Caco-2 (cell line): ENCODE measurements at regions not wholly inside any gene's neighbourhood (a gene's known extent, or its start where the extent isn't known, plus 50 kb on each side); places are given as distances from the start of the nearest gene placed in this dataset.

Experiments used
- BruUV-seq: library from RNA; stranded (reverse); fragments of 400-500 nt; replicated peaks from 2 replicates; lab custom pipeline; 2021; lab: Mats Ljungman, UMichigan
- CTCF ChIA-PET: fragments of 300-600 bp; sonication (Branson Sonifier 250); formaldehyde crosslinking; loops from one replicate; lab custom pipeline; 2022; ENCODE audit warnings: antibody characterized with exemption; lab: Charles Lee
- POLR2A ChIA-PET: fragments of 300-600 bp; sonication (Branson Sonifier 250); formaldehyde crosslinking; loops from one replicate; lab custom pipeline; 2022; ENCODE audit warnings: antibody characterized with exemption; lab: Charles Lee
- DNase-seq, 2 experiments: peaks; one replicate each; pipeline versions ENCODE4 v3.0.0 to v3.0.0-alpha.2; 2020 to 2022
- H3K27me3 ChIP-seq: replicated peaks from 2 replicates; pipeline ENCODE4 v1.6.0; 2011; ENCODE audit warnings: low read length; ENCODE audit not compliant: control insufficient read depth, insufficient read depth
- H3K36me3 ChIP-seq: 2 replicates; pipeline ENCODE4 v1.5.1; 2011; ENCODE audit warnings: low read length; ENCODE audit not compliant: control insufficient read depth, insufficient read depth
- H3K4me1 ChIP-seq: fragments of 250-450 bp; sonication (Bioruptor Pico); 2 replicates; pipeline ENCODE4 v1.5.1; 2020; ENCODE audit warnings: mild to moderate bottlenecking
- H3K4me3 ChIP-seq: 2 replicates; pipeline ENCODE4 v1.5.1; 2011; ENCODE audit warnings: low read depth, mild to moderate bottlenecking, control low read depth, low read length
- H3K9me3 ChIP-seq: fragments of 250-450 bp; sonication (Bioruptor Pico); 2 replicates; pipeline ENCODE4 v1.5.1; 2020; ENCODE audit warnings: mild to moderate bottlenecking, moderate library complexity
- H3K27ac Mint-ChIP-seq: one replicate; pipeline ENCODE4 v1.8.0; 2022; ENCODE audit warnings: mixed read lengths; ENCODE audit not compliant: unreplicated experiment
- H3K27me3 Mint-ChIP-seq: one replicate; pipeline ENCODE4 v1.8.0; 2022; ENCODE audit warnings: mixed read lengths; ENCODE audit not compliant: insufficient read depth, unreplicated experiment
- H3K36me3 Mint-ChIP-seq: one replicate; pipeline ENCODE4 v1.8.0; 2022; ENCODE audit warnings: mild to moderate bottlenecking, mixed read lengths; ENCODE audit not compliant: insufficient read depth, unreplicated experiment
- H3K4me1 Mint-ChIP-seq: one replicate; pipeline ENCODE4 v1.8.0; 2022; ENCODE audit warnings: low read depth, mixed read lengths; ENCODE audit not compliant: unreplicated experiment
- H3K4me3 Mint-ChIP-seq: one replicate; pipeline ENCODE4 v1.8.0; 2022; ENCODE audit warnings: mild to moderate bottlenecking, moderate library complexity, mixed read lengths; ENCODE audit not compliant: unreplicated experiment
- H3K9me3 Mint-ChIP-seq: one replicate; pipeline ENCODE4 v1.8.0; 2022; ENCODE audit warnings: mixed read lengths; ENCODE audit not compliant: unreplicated experiment
- intact Hi-C: fragments of 100-400 bp; cut with micrococcal nuclease; formaldehyde crosslinking; loops from one replicate; pipeline ENCODE4 v1.10.0; 2022; ENCODE audit not compliant: unreplicated experiment
- TF ChIP-seq, protein P1 (sequence below), 2 experiments: fragments of 200-600 bp in 1 of 2; IDR thresholded peaks; 1 replicate in 1 of 2; 2 replicates in 1 of 2; pipeline versions ENCODE4 v1.5.1 to v1.8.0; 2011 to 2022; ENCODE audit warnings: antibody characterized with exemption in 1 of 2, control low read depth in 1 of 2, inconsistent platforms in 1 of 2, low read depth in 1 of 2, low read length in 1 of 2, mild to moderate bottlenecking in 1 of 2, moderate library complexity in 1 of 2; ENCODE audit not compliant: insufficient read depth in 1 of 2, severe bottlenecking in 1 of 2, unreplicated experiment in 1 of 2

DNA sequence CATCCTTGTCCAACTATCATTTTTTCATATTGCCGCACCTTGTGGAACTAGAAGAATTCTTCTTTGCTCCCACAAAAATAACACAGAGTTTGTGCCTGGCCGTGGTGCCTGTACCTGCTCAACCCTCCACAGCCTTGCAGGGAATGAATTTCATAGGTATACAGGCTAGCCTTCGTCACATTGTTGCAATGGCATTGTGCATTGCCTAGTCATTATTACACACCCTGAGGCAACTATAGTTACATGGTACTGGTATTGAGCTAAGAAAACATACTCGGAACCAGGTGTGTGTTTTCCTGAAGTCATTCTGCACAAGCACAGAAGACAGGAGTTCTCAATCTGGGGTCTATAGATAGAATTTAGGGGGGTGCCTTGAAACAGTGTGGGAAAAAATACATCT is 188.0 kb upstream of the CTAGE1 start:
- POLR2A ChIA-PET: no interaction called here
- Histone ChIP-seq H3K36me3 (no peaks in the 10 kb centered on the region), H3K4me3 (no peak overlapping the region), H3K27me3 (no peaks in the 10 kb centered on the region; the same call in 1 of the 2 replicates), H3K4me1 (no peaks in the 10 kb centered on the region), H3K9me3 (no peaks in the 10 kb centered on the region)
- Mint-ChIP-seq H3K4me1 (no peaks in the 10 kb centered on the region), H3K27me3 (peaks cover 2% of the 10 kb centered on the region), H3K4me3 (no peak overlapping the region), H3K36me3 (no peaks in the 10 kb centered on the region), H3K27ac (no peak overlapping the region), H3K9me3 (no peaks in the 10 kb centered on the region)
- intact Hi-C loops: loop anchor here (10.0 kb wide), 1 partner anchor 99 kb away; no protein-coding TSS in a partner anchor
- CTCF ChIA-PET: no interaction called here
- no peak for DNase-seq
- TF ChIP-seq, protein P1, sequence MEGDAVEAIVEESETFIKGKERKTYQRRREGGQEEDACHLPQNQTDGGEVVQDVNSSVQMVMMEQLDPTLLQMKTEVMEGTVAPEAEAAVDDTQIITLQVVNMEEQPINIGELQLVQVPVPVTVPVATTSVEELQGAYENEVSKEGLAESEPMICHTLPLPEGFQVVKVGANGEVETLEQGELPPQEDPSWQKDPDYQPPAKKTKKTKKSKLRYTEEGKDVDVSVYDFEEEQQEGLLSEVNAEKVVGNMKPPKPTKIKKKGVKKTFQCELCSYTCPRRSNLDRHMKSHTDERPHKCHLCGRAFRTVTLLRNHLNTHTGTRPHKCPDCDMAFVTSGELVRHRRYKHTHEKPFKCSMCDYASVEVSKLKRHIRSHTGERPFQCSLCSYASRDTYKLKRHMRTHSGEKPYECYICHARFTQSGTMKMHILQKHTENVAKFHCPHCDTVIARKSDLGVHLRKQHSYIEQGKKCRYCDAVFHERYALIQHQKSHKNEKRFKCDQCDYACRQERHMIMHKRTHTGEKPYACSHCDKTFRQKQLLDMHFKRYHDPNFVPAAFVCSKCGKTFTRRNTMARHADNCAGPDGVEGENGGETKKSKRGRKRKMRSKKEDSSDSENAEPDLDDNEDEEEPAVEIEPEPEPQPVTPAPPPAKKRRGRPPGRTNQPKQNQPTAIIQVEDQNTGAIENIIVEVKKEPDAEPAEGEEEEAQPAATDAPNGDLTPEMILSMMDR (IDR thresholded peaks at IDR 0.05; ENCODE audit: insufficient read depth in 1 of 2, low read depth in 1 of 2, low read length in 1 of 2, severe bottlenecking in 1 of 2, unreplicated experiment in 1 of 2): no peak
- no TSS peak for BruUV-seq

DNA sequence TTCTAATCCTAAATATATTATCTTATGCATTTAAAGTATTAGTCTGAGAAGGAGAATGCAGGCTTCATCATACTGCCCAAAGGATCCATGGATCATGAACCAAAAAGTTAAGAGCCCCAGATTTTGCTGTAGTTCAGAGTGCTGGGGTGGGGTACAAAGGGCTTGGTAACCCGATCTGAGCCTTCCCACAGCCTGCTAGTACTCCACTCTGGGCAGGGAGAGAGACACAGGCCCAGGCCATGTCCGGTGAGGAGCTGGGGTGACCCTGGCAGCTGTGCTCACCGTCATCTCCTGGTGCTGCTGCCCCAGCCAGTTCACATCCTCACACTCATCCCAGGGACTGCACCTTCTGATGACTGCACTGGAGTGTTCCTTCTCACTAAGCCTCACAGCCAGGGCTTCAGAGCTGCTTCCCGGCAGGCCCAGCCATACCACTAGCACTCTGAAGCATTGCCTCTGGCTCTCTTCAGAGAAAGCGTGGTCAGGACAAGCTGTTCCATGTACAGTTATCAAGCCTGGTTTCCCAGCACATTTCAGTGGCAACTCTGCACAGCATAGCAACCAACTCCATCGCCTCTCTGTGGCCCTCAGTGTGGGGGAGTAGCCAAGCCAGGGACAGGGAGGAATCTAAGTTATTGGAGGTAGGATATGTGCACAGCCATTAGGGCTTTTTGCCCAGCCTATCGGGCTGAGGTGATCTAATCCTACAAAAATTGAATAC is 189.0 kb upstream of the CTAGE1 start:
- Mint-ChIP-seq H3K36me3 (no peaks in the 10 kb centered on the region), H3K27ac (no peak overlapping the region), H3K27me3 (peaks cover 2% of the 10 kb centered on the region), H3K9me3 (no peaks in the 10 kb centered on the region), H3K4me1 (no peaks in the 10 kb centered on the region), H3K4me3 (no peak overlapping the region)
- Histone ChIP-seq H3K36me3 (no peaks in the 10 kb centered on the region), H3K9me3 (no peaks in the 10 kb centered on the region), H3K4me1 (no peaks in the 10 kb centered on the region), H3K27me3 (no peaks in the 10 kb centered on the region), H3K4me3 (no peak overlapping the region)
- ChIA-PET CTCF (no interaction called here), POLR2A (no interaction called here)
- intact Hi-C loops: loop anchor here (10.0 kb wide), 1 partner anchor 98 kb away; no protein-coding TSS in a partner anchor
- DNase-seq: no peak
- no TSS peak for BruUV-seq
- TF ChIP-seq, protein P1 (IDR thresholded peaks at IDR 0.05; ENCODE audit: insufficient read depth in 1 of 2, low read depth in 1 of 2, low read length in 1 of 2, severe bottlenecking in 1 of 2, unreplicated experiment in 1 of 2): no peak

DNA sequence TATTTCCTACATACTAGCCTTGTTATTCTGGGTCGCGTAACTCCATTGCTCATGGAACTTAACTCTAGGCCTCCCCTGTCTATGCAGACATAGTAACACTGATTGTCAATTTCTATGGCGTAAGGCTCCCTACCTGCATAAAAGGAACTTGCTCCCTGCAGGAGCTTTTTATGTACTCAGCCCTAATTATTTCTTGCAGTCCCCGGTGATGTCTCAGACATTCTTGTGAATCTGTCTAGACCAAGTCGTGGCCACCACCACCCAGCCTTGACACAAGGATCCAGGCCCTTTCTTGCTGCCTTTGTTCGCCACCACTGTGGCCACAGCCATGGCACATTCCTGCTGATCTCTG is 189.5 kb upstream of the CTAGE1 start:
- no peaks in the 10 kb centered on the region for H3K27me3 ChIP-seq
- intact Hi-C loops: loop anchor here (10.0 kb wide), 1 partner anchor 98 kb away; no protein-coding TSS in a partner anchor
- H3K9me3 ChIP-seq: no peaks in the 10 kb centered on the region
- Mint-ChIP-seq H3K27ac (no peak overlapping the region), H3K4me1 (no peaks in the 10 kb centered on the region), H3K36me3 (no peaks in the 10 kb centered on the region), H3K27me3 (peaks cover 2% of the 10 kb centered on the region), H3K9me3 (no peaks in the 10 kb centered on the region), H3K4me3 (no peak overlapping the region)
- CTCF ChIA-PET: no interaction called here
- H3K4me1 ChIP-seq: no peaks in the 10 kb centered on the region
- BruUV-seq: no TSS peak
- no peaks in the 10 kb centered on the region for H3K36me3 ChIP-seq
- no peak overlapping the region for H3K4me3 ChIP-seq
- TF ChIP-seq, protein P1 (IDR thresholded peaks at IDR 0.05; ENCODE audit: insufficient read depth in 1 of 2, low read depth in 1 of 2, low read length in 1 of 2, severe bottlenecking in 1 of 2, unreplicated experiment in 1 of 2): no peak
- POLR2A ChIA-PET: no interaction called here
- DNase-seq: no peak
